Effector memory CD8-positive, alpha-beta T cell (primary cell): ENCODE measurements at regions not wholly inside any gene's neighbourhood (a gene's known extent, or its start where the extent isn't known, plus 50 kb on each side); places are given as distances from the start of the nearest gene placed in this dataset.

Experiments used
- ATAC-seq: fragments of 150-1000 bp; cut with Tn5 transposase; replicated peaks from 2 replicates; pipeline ENCODE4 v1.10.0; 2021; ENCODE audit warnings: mild to moderate bottlenecking, moderate library complexity
- DNase-seq, 3 experiments: peaks; one replicate each; pipeline ENCODE4 v3.0.0; 2021
- H3K27ac Mint-ChIP-seq, 2 donors: one replicate each; pipeline ENCODE4 v1.8.0; 2022; ENCODE audit warnings: mild to moderate bottlenecking in 2 of 2, mixed read lengths in 2 of 2, moderate library complexity in 2 of 2
- H3K27me3 Mint-ChIP-seq, 2 donors: one replicate each; pipeline ENCODE4 v1.8.0; 2022; ENCODE audit warnings: mixed read lengths in 2 of 2
- H3K36me3 Mint-ChIP-seq: one replicate; pipeline ENCODE4 v1.8.0; 2022; ENCODE audit warnings: mild to moderate bottlenecking, moderate library complexity, mixed read lengths; ENCODE audit not compliant: insufficient read depth
- H3K4me1 Mint-ChIP-seq, 2 donors: one replicate each; pipeline ENCODE4 v1.8.0; 2022; ENCODE audit warnings: low read depth in 2 of 2, mixed read lengths in 2 of 2
- H3K4me3 Mint-ChIP-seq, 2 donors: one replicate each; pipeline ENCODE4 v1.8.0; 2022; ENCODE audit warnings: mild to moderate bottlenecking in 2 of 2, mixed read lengths in 2 of 2, moderate library complexity in 2 of 2
- H3K9me3 Mint-ChIP-seq, 2 donors: one replicate each; pipeline ENCODE4 v1.8.0; 2022; ENCODE audit warnings: mixed read lengths in 2 of 2

DNA sequence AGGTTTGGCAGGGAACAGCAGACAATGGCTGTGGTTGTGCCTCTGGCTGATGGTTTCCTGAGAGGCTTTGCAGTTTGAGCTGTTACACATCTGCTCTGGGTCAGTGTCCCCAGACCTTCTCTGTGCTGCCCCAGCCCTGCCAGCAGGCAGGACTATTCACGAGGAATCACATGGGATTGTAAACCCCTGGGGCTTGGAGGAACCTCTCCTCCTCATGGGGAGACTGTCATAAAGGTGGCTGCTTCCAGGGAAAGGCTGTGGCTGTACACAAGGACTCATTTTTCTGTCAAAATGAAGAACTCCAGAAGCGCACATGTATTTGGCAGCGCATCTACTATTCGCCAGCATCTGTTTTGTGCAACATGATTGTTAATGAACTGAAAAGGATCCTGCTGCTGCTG is 142.6 kb upstream of the CYP1B1 start:
- peaks cover 8 to 21% of the 10 kb centered on the region in 2 donors for H3K4me1 Mint-ChIP-seq
- no peaks in the 10 kb centered on the region for H3K9me3 Mint-ChIP-seq
- DNase-seq, result no peak
- no peak overlapping the region for H3K27ac Mint-ChIP-seq
- ATAC-seq, result no peak
- no peak overlapping the region for H3K4me3 Mint-ChIP-seq
- H3K36me3 Mint-ChIP-seq, result no peaks in the 10 kb centered on the region
- H3K27me3 Mint-ChIP-seq, result peaks cover 28 to 36% of the 10 kb centered on the region in 2 donors

DNA sequence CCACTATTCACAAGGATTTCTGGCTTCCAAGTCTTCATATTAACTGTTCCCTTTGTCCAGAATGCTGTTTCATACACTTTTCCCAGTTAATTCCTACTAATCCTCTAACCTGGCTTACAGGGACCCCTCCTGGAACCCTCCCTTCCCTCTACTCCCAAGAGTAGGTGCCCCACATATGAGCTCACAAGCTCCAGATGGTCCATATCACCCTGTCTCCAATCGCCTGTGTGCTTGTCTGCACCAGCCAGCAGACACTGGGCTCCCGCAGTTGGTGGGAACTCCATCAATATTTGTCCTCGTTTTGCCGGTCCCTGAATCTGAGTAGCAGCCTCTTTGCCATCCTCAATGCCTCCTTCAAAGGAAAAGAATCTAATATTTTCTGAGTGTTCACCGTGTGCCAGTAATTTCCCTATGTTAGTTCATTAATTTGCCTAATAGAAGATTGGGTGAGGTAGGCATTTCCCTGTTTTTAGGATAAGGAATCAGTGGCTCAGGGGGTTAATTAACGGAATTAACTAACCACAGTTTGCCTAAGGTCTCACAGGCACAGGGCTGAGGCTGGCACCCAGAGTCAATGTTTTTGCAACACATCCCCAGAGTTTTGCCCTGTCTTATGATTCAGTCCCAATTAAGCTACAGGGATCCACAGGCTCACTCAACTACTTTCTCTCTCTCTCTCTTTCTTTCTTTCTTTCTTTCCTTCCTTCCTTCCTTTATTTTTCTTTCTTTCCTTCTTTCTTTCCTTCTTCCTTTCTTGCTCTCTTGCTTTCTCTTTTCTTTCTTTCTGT is 141.6 kb upstream of the CYP1B1 start:
- no peak for DNase-seq
- peaks cover 20 to 26% of the 10 kb centered on the region in 2 donors for H3K27me3 Mint-ChIP-seq
- H3K4me3 Mint-ChIP-seq, result no peak overlapping the region
- ATAC-seq, result no peak
- H3K9me3 Mint-ChIP-seq, result no peaks in the 10 kb centered on the region
- peak overlapping the region in 1 of 2 donors; percentile 14 for H3K27ac Mint-ChIP-seq
- H3K4me1 Mint-ChIP-seq, result peaks cover 9 to 22% of the 10 kb centered on the region in 2 donors
- H3K36me3 Mint-ChIP-seq, result no peaks in the 10 kb centered on the region

- Mint-ChIP-seq H3K27me3 (peaks cover 20 to 26% of the 10 kb centered on the region in 2 donors), H3K27ac (no peak overlapping the region), H3K4me3 (no peak overlapping the region), H3K36me3 (no peaks in the 10 kb centered on the region), H3K4me1 (peaks cover 9 to 22% of the 10 kb centered on the region in 2 donors), H3K9me3 (no peaks in the 10 kb centered on the region)
- DNase-seq (no peak), ATAC-seq (no peak)
Observed at GRCh38 chr2:38216886-38217285, 140.9 kb upstream of the CYP1B1 start.

DNA sequence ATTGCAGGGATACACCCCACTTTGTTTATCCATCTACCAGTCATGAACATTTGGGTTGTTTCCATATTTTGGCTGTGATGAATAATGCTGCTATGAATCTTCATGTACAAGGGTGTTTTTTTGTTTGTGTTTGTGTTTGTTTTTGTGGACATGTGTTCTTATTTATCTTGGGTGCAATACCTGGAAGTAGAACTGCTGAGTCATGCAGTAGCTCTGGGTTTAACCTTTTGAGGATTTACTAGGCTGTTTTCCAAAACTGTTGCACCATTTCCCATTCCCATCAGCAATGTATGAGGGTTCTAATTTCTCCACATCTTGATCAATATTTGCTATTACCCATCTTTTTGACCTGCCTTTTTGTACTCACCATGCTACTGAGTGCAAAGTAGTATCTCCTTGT is 140.0 kb upstream of the CYP1B1 start:
- Mint-ChIP-seq H3K36me3 (no peaks in the 10 kb centered on the region), H3K4me1 (peaks cover 9 to 22% of the 10 kb centered on the region in 2 donors), H3K27me3 (peaks cover 20 to 26% of the 10 kb centered on the region in 2 donors), H3K27ac (no peak overlapping the region), H3K4me3 (no peak overlapping the region), H3K9me3 (peaks cover 0 to 4% of the 10 kb centered on the region in 2 donors)
- ATAC-seq (no peak), DNase-seq (no peak)

- H3K36me3 Mint-ChIP-seq, result no peaks in the 10 kb centered on the region
- H3K27ac Mint-ChIP-seq, result no peak overlapping the region
- peaks cover 20 to 26% of the 10 kb centered on the region in 2 donors for H3K27me3 Mint-ChIP-seq
- peaks cover 9 to 22% of the 10 kb centered on the region in 2 donors for H3K4me1 Mint-ChIP-seq
- DNase-seq, result no peak
- H3K9me3 Mint-ChIP-seq, result peaks cover 0 to 4% of the 10 kb centered on the region in 2 donors
- ATAC-seq, result no peak
- H3K4me3 Mint-ChIP-seq, result no peak overlapping the region
Observed at GRCh38 chr2:38215522-38215921, 139.6 kb upstream of the CYP1B1 start.

DNA sequence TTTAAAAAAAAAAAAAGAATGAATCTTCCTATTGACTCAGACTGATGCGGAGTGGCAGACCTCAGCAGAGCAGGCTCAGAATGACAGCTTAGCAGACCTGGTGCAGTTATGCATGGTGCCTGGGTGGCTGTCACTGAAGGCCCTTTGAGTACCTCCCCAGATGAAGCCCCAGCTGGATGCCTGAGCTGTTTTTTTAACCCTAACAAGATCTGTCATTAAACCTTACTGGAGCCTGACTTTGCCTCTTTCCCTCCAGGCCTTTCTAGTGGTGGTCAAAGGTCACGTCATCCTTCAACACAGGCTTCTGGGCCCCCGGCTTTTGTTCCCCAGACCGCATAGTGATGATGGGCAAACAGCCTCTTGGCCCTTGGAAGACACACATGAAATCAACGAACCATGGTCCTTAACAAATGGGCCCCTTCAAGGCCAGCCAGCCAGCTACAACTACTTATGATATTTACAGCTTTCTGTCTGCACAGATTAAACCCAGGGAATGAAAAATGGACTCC is 138.3 kb upstream of the CYP1B1 start:
- Mint-ChIP-seq H3K27me3 (peaks cover 19 to 20% of the 10 kb centered on the region in 2 donors), H3K4me3 (peak overlapping the region in 1 of 2 donors; percentile 53), H3K27ac (peak overlapping the region; percentile 18 to 63), H3K36me3 (no peaks in the 10 kb centered on the region), H3K4me1 (peaks cover 9 to 22% of the 10 kb centered on the region in 2 donors), H3K9me3 (peaks cover 0 to 4% of the 10 kb centered on the region in 2 donors)
- ATAC-seq (peak; percentile 66), DNase-seq (no peak)

- peaks cover 9 to 22% of the 10 kb centered on the region in 2 donors for H3K4me1 Mint-ChIP-seq
- peaks cover 0 to 4% of the 10 kb centered on the region in 2 donors for H3K9me3 Mint-ChIP-seq
- H3K36me3 Mint-ChIP-seq, result no peaks in the 10 kb centered on the region
- DNase-seq, result no peak
- peak; percentile 22 for ATAC-seq
- H3K27ac Mint-ChIP-seq, result peak overlapping the region; percentile 18 to 63
- peak overlapping the region; percentile 39 to 53 for H3K4me3 Mint-ChIP-seq
- peaks cover 14% of the 10 kb centered on the region in 2 donors for H3K27me3 Mint-ChIP-seq
Observed at GRCh38 chr2:38213619-38214167, 137.7 kb upstream of the CYP1B1 start.

DNA sequence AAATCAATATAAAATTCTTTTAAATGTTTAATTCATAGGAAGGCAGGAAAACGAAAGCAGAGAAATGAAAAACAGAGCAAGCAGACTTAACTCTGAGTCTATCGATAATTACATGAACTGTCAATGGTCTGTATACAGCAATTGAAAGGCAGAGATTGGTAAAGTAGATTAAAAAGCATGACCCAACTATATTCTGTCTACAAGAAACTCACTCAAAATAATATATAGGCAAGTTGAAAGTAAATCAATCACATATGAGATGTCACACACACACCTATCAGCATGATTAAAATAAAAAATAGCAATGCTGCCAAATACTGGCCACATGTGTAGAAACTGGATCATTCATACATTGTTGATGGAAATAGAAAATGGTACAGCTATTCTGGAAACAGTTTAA is 136.4 kb upstream of the CYP1B1 start:
- Mint-ChIP-seq H3K36me3 (no peaks in the 10 kb centered on the region), H3K27me3 (peaks cover 0 to under 1% of the 10 kb centered on the region in 2 donors), H3K9me3 (peaks cover 0 to 4% of the 10 kb centered on the region in 2 donors), H3K4me3 (no peak overlapping the region), H3K27ac (no peak overlapping the region), H3K4me1 (peaks cover 9 to 20% of the 10 kb centered on the region in 2 donors)
- ATAC-seq, result no peak
- no peak for DNase-seq

- Mint-ChIP-seq H3K9me3 (peaks cover 0 to 4% of the 10 kb centered on the region in 2 donors), H3K27me3 (peaks cover 18 to 28% of the 10 kb centered on the region in 2 donors), H3K4me3 (no peak overlapping the region), H3K27ac (no peak overlapping the region), H3K4me1 (no peaks in the 10 kb centered on the region), H3K36me3 (no peaks in the 10 kb centered on the region)
- ATAC-seq (no peak), DNase-seq (no peak)
Observed at GRCh38 chr2:38207168-38207567, 131.2 kb upstream of the CYP1B1 start.

DNA sequence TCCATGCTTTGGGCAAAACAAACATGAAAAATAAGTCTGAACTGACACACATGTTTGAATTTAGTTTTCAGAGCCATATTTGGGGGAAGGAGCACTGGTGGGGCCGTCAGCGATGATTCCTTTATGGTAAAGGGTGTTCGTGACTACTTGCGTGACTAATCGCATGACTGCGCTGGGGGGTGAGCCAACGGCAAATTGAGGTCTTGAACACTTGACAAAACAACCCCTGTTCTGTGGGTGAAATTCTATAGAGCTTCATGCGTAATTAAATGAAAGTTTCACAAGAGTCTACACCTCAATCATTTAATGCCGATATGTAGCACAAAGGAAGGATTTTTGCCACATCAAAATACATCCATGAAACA is 127.5 kb upstream of the CYP1B1 start:
- no peak for DNase-seq
- no peak for ATAC-seq
- H3K27ac Mint-ChIP-seq, result no peak overlapping the region
- peaks cover 45% of the 10 kb centered on the region in 2 donors for H3K27me3 Mint-ChIP-seq
- no peaks in the 10 kb centered on the region for H3K36me3 Mint-ChIP-seq
- H3K4me1 Mint-ChIP-seq, result no peaks in the 10 kb centered on the region
- H3K9me3 Mint-ChIP-seq, result no peaks in the 10 kb centered on the region
- no peak overlapping the region for H3K4me3 Mint-ChIP-seq

DNA sequence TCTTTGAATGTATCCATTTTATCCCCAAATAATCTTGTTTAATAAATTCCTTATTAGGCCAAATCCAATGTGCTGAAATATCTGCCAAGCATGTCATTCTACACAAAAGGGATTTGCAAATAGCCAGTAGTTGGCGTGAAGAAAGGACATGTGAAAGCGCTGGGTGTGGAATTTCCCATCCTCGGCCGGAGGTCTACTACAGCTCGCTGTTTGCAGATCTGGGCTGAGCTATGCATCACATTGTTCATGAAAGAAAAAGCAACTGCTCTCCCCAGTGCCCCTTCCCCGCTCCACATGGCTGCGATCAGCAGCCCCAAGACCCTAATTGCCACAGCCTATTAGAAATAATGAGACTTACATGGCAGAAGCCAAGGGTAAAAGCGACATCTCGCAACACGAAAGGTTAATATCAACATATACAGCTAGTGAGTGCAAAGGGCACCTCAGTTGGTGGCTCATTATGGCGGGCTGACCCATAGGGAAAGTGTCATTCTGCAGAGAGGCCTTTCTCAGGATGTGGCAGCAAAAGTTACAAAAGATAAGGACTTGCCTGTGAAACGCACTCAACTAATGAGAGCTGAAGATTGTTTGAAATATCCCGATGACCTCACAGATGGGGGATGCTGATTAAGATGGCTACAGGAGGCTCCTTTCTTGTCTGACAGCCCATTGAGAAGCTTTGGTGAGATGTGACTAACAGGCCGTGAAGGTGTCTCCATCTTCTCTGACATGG is 126.9 kb upstream of the CYP1B1 start:
- ATAC-seq, result no peak
- Mint-ChIP-seq H3K27me3 (peaks cover 45% of the 10 kb centered on the region in 2 donors), H3K4me3 (no peak overlapping the region), H3K36me3 (no peaks in the 10 kb centered on the region), H3K27ac (no peak overlapping the region), H3K9me3 (no peaks in the 10 kb centered on the region), H3K4me1 (no peaks in the 10 kb centered on the region)
- DNase-seq, result no peak

DNA sequence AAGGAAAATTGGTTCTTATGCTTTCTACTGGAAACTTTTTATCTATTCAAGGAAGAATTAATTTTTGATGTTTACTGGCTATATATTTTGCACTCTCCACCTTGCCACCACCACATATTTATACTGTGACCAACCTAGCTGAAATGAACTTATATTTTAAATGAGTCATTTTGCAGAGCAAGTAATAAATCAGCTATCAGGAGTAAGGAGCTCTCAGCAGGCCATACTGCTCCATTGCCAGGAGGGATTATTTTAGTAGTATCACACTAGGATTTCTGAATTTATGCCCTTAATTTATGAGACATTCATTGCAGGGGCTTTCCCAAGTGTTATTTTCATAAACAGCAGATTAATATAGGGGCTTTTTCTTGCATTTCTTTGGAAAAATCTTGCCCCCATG is 125.8 kb upstream of the CYP1B1 start:
- DNase-seq (no peak), ATAC-seq (no peak)
- Mint-ChIP-seq H3K4me3 (no peak overlapping the region), H3K36me3 (no peaks in the 10 kb centered on the region), H3K27ac (no peak overlapping the region), H3K9me3 (no peaks in the 10 kb centered on the region), H3K27me3 (peaks cover 45% of the 10 kb centered on the region in 2 donors), H3K4me1 (no peaks in the 10 kb centered on the region)

DNA sequence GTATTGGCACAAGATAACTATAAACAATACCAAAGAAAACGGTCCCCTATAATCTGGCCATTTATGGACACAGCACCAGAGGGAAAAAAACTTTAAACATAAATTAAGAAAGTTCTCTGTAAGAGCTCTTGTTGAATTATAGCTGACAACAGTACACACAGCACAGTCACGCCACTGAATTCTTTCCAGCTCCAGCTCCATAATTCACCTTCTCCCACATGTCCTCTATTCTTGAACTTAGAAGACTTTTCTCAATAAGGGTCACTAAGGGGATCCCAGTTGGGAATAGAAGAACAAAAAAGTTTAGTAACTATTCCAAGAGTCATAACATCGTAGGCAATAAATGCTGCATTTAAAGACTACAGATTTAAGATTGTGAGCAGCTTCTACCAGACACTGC is 124.6 kb upstream of the CYP1B1 start:
- ATAC-seq (no peak), DNase-seq (no peak)
- Mint-ChIP-seq H3K9me3 (no peaks in the 10 kb centered on the region), H3K27ac (no peak overlapping the region), H3K4me1 (no peaks in the 10 kb centered on the region), H3K27me3 (peaks cover 42 to 45% of the 10 kb centered on the region in 2 donors), H3K4me3 (no peak overlapping the region), H3K36me3 (no peaks in the 10 kb centered on the region)
